ENCODE measurements at regions not wholly inside any gene's neighbourhood (a gene's known extent, or its start where the extent isn't known, plus 50 kb on each side); places are given as distances from the start of the nearest gene placed in this dataset.
"Not testable (repeated sequence)": the region's sequence is repeated elsewhere in the genome, so short reads cannot be mapped to it uniquely, and the experiment has no call there.

GRCh38 chr6:113719064-113719463 lies 138.1 kb upstream of the MARCKS start:
- H3K27ac ChIP-seq: no peak overlapping the region
- H3K27me3 ChIP-seq (ENCODE audit: insufficient read depth, low read depth, severe bottlenecking): no peaks in the 10 kb centered on the region
- peak; percentile 10 for DNase-seq
- H3K36me3 ChIP-seq: no peaks in the 10 kb centered on the region
- TF ChIP-seq CTCF (IDR thresholded peaks at IDR 0.05; ENCODE audit: low read depth, low read length): no peak
- H3K9me3 ChIP-seq (ENCODE audit: severe bottlenecking): no peaks in the 10 kb centered on the region
- H3K4me3 ChIP-seq (ENCODE audit: low read depth, low read length): no peak overlapping the region

GRCh38 chr6:113719545-113719944 lies 137.6 kb upstream of the MARCKS start:
- no peaks in the 10 kb centered on the region for H3K36me3 ChIP-seq
- DNase-seq: no peak
- no peaks in the 10 kb centered on the region for H3K9me3 ChIP-seq (ENCODE audit: severe bottlenecking)
- no peak overlapping the region for H3K4me3 ChIP-seq (ENCODE audit: low read depth, low read length)
- TF ChIP-seq CTCF (IDR thresholded peaks at IDR 0.05; ENCODE audit: low read depth, low read length): no peak
- H3K27me3 ChIP-seq (ENCODE audit: insufficient read depth, low read depth, severe bottlenecking): no peaks in the 10 kb centered on the region
- H3K27ac ChIP-seq: no peak overlapping the region

GRCh38 chr6:113723182-113723581 lies 134.0 kb upstream of the MARCKS start:
- DNase-seq: no peak
- H3K27ac ChIP-seq: no peak overlapping the region
- H3K9me3 ChIP-seq (ENCODE audit: severe bottlenecking): no peaks in the 10 kb centered on the region
- no peak for TF ChIP-seq CTCF (IDR thresholded peaks at IDR 0.05; ENCODE audit: low read depth, low read length)
- H3K36me3 ChIP-seq: no peaks in the 10 kb centered on the region
- no peak overlapping the region for H3K4me3 ChIP-seq (ENCODE audit: low read depth, low read length)
- H3K27me3 ChIP-seq (ENCODE audit: insufficient read depth, low read depth, severe bottlenecking): no peaks in the 10 kb centered on the region

- not testable (repeated sequence) for H3K9me3 ChIP-seq (ENCODE audit: severe bottlenecking); H3K27ac ChIP-seq; DNase-seq; H3K4me3 ChIP-seq (ENCODE audit: low read depth, low read length); H3K36me3 ChIP-seq; H3K27me3 ChIP-seq (ENCODE audit: insufficient read depth, low read depth, severe bottlenecking)
Observed at GRCh38 chr6:113724927-113725326, 132.2 kb upstream of the MARCKS start.

- Histone ChIP-seq H3K36me3 (no peaks in the 10 kb centered on the region), H3K9me3 (ENCODE audit: severe bottlenecking) (no peaks in the 10 kb centered on the region), H3K27me3 (ENCODE audit: insufficient read depth, low read depth, severe bottlenecking) (no peaks in the 10 kb centered on the region), H3K27ac (no peak overlapping the region), H3K4me3 (ENCODE audit: low read depth, low read length) (no peak overlapping the region)
- no peak for TF ChIP-seq CTCF (IDR thresholded peaks at IDR 0.05; ENCODE audit: low read depth, low read length)
- no peak for DNase-seq
Observed at GRCh38 chr6:113731541-113731940, 125.6 kb upstream of the MARCKS start.

- DNase-seq: peak; percentile 43
- Histone ChIP-seq H3K27me3 (ENCODE audit: insufficient read depth, low read depth, severe bottlenecking) (no peaks in the 10 kb centered on the region), H3K9me3 (ENCODE audit: severe bottlenecking) (no peaks in the 10 kb centered on the region), H3K36me3 (no peaks in the 10 kb centered on the region), H3K4me3 (ENCODE audit: low read depth, low read length) (peak overlapping the region; percentile 26), H3K27ac (peak overlapping the region; percentile 43; the same call in 1 of the 2 replicates)
- no peak for TF ChIP-seq CTCF (IDR thresholded peaks at IDR 0.05; ENCODE audit: low read depth, low read length)
Observed at GRCh38 chr6:113732384-113732966, 124.7 kb upstream of the MARCKS start.

Data from WERI-Rb-1 (cell line).